ENCODE measurements at regions not wholly inside any gene's neighbourhood (a gene's known extent, or its start where the extent isn't known, plus 50 kb on each side); places are given as distances from the start of the nearest gene placed in this dataset.

GRCh38 chr6:43940393-43941087 is 170.5 kb downstream of the VEGFA start:
- DNase-seq (ENCODE audit: low read depth): no peak
- H3K4me3 ChIP-seq (ENCODE audit: low read length): no peak overlapping the region
- no peak for TF ChIP-seq CTCF (conservative IDR thresholded peaks at IDR 0.05; ENCODE audit: low read length)

GRCh38 chr6:43940071-43940392 is 170.0 kb downstream of the VEGFA start:
- no peak for TF ChIP-seq CTCF (conservative IDR thresholded peaks at IDR 0.05; ENCODE audit: low read length)
- H3K4me3 ChIP-seq (ENCODE audit: low read length): no peak overlapping the region
- DNase-seq (ENCODE audit: low read depth): no peak

GRCh38 chr6:43939281-43940070 is 169.5 kb downstream of the VEGFA start:
- H3K4me3 ChIP-seq (ENCODE audit: low read length): no peak overlapping the region
- no peak for TF ChIP-seq CTCF (conservative IDR thresholded peaks at IDR 0.05; ENCODE audit: low read length)
- no peak for DNase-seq (ENCODE audit: low read depth)

GRCh38 chr6:43938178-43939105 is 168.4 kb downstream of the VEGFA start:
- no peak overlapping the region for H3K4me3 ChIP-seq (ENCODE audit: low read length)
- no peak for TF ChIP-seq CTCF (conservative IDR thresholded peaks at IDR 0.05; ENCODE audit: low read length)
- DNase-seq (ENCODE audit: low read depth): no peak

GRCh38 chr6:43937236-43938177 is 167.5 kb downstream of the VEGFA start:
- no peak for DNase-seq (ENCODE audit: low read depth)
- no peak overlapping the region for H3K4me3 ChIP-seq (ENCODE audit: low read length)
- no peak for TF ChIP-seq CTCF (conservative IDR thresholded peaks at IDR 0.05; ENCODE audit: low read length)

- no peak for DNase-seq (ENCODE audit: low read depth)
- H3K4me3 ChIP-seq (ENCODE audit: low read length): no peak overlapping the region
- no peak for TF ChIP-seq CTCF (conservative IDR thresholded peaks at IDR 0.05; ENCODE audit: low read length)
Observed at GRCh38 chr6:43936476-43936875, 166.5 kb downstream of the VEGFA start.

Data from AG10803 (cell line).